PC-3 (cell line): ENCODE measurements at regions not wholly inside any gene's neighbourhood (a gene's known extent, or its start where the extent isn't known, plus 50 kb on each side); places are given as distances from the start of the nearest gene placed in this dataset.

Source experiments
- CTCF ChIP-seq: fragments of 300-600 bp; sonication (generic); conservative IDR thresholded peaks from 2 replicates; pipeline ENCODE4 v1.5.1; 2017; ENCODE audit warnings: antibody characterized with exemption, low read depth, mild to moderate bottlenecking, low read length
- EZH2 ChIP-seq: fragments of 300-600 bp; sonication (generic); IDR thresholded peaks from one replicate; pipeline ENCODE4 v1.6.1; 2017; ENCODE audit warnings: antibody characterized with exemption, mild to moderate bottlenecking, low read length; ENCODE audit not compliant: unreplicated experiment
- EZH2phosphoT487 ChIP-seq: fragments of 300-600 bp; sonication (generic); IDR thresholded peaks from 2 replicates; pipeline ENCODE4 v1.6.1; 2018; ENCODE audit warnings: mild to moderate bottlenecking, antibody characterized with exemption, low read length, borderline replicate concordance

GRCh38 chr17:14755002-14755401 lies 454.1 kb downstream of the HS3ST3B1 start:
- TF ChIP-seq CTCF (no peak), EZH2phosphoT487 (no peak), EZH2 (no peak)
